ENCODE measurements at regions not wholly inside any gene's neighbourhood (a gene's known extent, or its start where the extent isn't known, plus 50 kb on each side); places are given as distances from the start of the nearest gene placed in this dataset.

DNA sequence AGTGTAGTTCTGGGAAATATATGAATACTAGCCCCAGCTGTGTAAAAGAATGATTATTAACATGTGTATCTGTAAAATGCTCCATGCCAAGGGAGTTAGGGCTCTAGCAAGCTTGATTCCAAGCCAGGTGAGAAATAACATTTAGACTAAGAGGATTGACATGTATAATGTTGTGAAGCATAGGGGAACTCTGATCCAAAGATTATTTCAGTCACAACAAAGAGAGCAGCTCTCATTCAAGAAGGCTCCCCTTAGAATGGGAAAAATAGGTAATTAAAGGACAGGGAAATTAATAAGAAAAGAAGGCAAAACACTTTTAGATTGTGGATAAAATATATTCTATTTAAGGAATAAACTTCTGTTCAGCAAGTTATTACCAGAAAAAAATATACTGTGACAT lies 347.3 kb upstream of the CDH7 start:
- no peak for DNase-seq

DNA sequence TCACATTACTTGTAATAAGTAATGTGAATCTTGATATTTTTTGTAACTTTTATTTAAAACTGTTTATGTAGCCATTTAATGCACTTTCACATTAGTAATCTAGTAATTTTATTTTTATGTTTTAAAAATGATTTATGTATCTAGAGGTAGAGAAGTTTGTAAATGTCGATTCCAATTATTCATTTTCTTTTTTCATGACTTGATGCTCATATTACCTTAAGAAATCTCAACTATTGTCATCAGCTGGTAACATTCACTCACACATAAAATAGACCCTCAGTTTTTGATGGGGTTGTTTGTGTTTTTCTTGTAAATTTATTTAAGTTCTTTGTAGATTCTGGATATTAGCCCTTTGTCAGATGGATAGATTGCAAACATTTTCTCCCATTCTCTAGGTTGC lies 351.7 kb upstream of the CDH7 start:
- DNase-seq = no peak

DNA sequence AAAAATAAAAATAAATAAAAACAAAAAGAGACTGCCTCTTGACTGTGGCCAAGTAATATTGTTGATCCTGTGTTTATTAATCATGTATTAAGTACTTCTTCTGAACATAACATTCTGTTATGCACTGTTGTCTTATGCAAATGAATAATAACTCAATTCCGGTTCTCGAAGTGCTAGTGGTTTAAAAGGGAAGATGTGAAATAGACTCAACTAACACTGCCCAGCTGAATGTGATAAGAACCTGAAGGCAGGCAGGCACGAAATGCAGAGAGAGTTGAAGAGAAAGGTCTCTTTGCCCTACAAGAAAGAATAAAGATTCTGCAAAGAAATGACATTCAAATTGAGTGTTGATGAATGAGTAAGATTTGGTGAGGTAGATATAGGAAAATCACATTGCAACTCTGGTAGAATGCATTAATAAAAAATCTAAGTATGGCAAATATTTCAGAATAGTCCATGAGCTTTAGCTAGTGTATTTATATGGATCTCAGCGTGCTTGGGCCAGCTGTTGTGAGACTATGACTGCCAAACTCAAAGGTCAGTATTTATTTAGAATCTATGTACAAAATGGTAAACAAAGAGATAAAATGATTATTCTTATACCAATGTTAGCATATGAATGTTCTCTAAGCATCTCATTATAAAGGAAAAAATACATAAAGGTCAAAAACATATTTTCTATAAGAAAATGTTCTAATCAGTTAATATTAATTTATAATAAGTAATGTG lies 352.3 kb upstream of the CDH7 start:
- no peak for DNase-seq

DNA sequence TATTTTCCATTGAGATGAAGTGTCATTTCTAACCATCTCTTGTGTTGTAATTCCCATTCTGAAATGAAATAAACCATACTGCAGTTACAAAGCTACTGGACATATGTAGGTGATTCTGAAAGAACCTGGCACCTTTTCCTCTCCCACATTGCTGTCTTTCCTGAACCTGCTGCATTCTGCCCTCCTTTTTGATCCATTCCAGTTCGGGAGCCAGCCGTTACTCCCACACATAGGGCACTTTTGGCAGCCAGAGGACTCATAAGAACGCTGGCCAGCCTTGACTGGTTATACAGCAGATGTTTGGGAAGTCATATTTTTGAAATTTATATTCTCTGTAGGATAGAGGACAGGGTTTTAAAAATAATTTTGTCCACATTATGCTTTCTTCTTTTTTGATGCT lies 369.8 kb upstream of the CDH7 start:
- DNase-seq = no peak

DNA sequence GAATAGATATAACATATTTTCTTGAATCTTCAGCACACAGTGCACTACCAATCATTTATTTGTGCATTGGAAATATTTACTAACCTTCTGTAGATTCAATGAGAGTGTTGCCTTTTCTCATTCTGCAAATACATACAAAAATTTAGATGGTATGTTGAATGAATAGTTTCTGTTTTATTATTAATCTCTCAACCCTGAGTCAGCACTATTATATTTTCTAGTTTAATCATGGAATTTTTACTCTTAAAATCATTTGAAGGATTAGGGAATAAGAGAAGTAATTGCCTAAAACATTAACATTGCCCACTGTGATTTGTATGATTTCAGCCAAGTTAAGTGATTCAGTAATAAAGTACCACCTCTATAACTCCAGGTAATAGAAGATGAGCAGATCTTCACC lies 370.2 kb upstream of the CDH7 start:
- DNase-seq = no peak

DNA sequence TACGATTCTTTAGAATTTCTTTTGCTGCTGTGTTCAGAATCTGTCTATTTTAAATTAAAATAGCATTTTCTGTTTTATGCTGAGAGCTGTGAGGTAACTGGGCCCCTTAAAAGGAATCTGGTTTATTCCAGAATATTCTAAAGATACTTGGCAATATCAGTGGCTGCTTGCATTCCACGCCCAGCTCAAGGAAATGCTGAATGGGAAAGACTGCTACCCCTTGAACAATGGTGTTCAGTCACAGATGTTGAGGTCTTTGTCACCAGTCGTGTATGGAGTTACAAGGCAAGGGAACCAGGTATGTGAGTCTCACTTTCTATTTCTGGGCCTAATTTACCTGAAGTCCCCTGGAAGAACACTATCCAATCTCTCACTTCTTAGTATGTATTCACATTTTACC lies 377.9 kb upstream of the CDH7 start:
- DNase-seq = no peak

DNA sequence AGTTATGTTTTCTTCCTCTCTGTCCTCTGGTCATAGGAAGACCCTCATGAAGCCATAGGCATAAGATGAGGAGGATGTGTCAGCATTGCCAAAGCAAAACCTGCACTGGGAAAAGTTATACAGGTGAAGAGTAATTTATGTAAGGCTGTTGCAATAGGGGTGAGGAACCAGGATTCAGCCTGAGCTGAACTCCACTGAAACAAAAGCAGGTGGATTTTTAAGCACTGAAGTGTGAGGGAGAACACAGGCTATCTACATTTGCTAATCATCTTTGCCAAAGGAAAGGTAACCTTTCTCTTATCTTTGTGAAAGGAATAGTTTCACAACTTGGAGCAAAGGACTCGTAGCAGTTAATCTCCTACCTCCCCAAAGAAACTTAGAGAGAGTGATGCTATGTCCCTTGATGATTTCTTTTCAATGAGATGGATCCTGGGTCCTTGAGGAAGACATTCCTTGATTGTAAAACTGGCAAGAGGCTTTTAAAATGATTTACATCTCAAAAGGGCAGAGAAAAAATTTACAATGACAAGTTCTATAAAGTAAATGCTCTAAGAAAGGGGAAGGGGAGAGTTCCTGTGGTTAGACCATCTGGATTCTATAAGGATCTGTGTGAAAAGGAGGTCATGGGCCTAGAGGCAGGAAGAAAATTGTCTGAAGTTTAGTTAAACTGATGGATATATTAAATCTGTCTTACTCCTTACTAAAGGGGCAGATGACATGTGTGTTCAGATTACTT lies 385.4 kb upstream of the CDH7 start:
- DNase-seq = no peak

DNA sequence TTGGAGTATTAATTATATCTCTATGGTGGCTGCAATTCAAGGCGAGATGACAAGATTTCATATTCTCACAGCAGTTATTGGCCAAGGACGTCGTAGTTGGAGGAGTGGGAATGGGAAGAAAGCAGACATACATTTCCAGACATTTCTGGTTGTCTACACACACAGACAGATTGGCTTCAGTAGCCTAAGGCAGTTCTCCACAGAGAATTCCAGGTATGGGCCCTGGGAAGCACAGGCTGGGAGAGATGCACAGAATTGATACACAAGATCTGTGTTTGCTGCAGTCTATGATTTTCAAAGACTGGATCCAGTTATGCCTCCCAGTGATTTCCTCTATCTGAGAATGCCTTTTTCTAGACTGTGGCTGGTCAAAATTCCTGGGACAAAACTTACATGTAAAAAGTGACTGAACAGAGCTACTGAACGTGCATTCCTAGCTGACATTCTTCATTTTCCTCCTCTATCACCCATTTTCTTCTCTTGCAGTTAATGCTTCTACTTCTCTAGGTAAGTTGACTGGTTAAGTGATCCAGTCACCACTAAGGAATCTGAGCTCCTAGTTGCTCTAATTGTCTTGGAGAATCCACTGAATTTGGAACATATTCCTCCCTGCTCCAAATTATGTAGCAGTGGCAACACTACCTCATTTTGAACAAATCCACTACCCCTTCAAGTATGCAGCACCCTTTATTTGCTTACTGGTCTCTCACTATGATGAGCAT lies 386.7 kb upstream of the CDH7 start:
- DNase-seq = no peak

DNA sequence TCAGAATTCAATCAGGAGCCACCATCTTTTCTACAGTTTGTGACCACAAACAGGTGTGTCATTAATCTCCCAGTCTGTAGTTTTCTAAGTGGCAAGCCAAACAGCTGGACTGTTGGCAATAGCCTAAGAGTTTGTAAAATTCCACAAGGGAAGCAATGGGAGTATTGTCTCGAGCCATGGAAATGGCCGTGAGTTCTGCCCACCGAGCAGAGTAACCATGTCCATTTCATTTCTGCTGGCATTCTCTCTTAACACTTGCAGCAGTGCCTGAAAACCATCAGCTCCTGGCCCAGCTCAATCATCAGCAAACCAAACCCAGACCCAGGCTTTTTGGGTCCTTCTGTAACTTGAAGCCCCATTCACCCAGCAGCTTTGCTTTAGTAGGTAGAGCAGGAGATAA lies 387.8 kb upstream of the CDH7 start:
- DNase-seq = no peak

DNA sequence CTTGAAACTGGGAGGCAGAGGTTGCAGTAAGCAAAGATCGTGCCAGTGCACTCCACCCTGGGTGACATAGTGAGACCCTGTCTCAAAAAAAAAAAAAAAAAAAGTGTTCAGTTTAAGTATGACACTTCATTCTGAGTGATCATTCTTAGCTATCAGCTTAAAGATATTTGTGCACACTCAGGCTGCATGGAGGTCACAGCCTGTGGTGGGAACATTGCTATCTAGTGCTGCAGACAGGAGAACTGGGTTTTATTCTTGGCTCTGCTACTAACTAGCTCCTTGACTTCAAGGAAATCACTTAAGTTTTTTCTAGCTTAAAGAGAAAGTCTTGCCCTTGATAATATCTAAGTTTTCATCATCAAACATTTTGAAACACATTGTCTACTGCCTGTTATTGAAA lies 391.3 kb upstream of the CDH7 start:
- no peak for DNase-seq

DNA sequence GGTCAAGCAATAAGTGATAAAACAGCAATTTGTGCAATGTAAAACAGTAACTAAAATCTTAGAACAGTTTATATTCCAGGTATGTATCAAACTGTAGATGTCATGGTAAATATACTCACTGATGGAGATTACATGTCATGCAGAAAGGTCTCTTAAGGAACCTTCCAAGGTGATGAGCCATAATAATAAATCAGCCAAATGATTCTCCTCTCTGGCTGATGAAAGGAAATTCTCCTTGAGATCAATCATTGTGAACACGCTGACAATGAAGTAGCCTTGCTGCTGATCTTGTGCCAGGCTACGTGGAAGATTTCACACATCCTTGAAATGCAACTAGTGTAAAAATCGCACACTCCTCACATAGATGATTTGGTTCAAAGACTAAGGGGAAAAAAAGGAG lies 392.5 kb upstream of the CDH7 start:
- DNase-seq = no peak

DNA sequence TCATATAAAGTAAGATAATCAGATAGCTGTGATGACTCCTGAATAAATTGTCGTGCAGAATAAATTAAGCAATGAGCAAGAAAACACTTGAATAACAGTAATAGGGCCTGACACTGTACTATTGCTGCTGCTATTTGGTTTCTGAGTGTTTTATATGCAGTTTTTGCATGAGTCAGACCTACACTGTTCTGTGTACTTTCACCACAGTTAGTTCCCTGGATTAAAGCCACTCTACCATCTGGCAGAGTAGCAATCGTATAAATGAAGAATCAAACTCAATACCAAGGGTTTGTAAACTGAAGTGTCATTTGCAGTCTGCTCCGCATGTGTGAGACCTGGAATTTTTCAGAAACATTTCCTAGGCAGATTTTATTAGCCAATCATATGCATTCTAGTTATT lies 398.6 kb upstream of the CDH7 start:
- peak; percentile 18 for DNase-seq

DNA sequence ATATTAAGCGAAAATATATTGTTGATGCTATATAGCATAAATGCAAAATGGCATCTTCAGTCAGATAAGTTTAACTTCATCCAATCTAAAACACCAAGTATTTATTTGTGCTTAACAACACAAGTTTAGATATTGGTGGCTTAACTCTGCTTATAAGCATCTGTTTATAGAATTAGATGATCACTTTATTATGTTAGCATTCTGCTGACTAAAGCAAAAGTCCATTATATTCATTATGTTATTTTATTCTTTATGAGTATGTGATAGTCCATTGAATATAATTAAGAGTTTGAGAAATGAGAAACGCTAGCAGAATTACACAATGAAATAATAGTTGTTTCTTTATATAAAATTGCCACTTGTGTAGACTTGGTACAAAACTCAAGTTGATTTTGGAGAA lies 401.2 kb upstream of the CDH7 start:
- no peak for DNase-seq

DNA sequence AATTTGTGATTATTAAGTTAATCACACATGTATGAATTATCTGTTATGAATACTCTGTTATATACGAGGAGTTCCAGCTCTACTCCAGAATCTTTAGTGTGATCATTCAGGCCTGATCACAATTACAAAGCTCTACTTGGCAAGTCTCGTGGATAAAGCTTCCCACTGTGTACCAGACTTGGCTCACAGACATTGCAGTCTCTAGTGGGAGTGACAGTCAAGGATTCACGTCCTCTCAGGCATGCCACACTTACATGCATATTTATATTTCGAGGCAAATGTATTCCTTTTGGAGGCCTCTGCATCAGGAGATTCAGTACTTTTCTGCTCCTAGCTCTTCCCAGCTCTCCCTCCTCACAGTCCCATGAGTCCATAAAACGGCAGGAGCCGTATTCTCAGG lies 403.4 kb upstream of the CDH7 start:
- DNase-seq = no peak

DNA sequence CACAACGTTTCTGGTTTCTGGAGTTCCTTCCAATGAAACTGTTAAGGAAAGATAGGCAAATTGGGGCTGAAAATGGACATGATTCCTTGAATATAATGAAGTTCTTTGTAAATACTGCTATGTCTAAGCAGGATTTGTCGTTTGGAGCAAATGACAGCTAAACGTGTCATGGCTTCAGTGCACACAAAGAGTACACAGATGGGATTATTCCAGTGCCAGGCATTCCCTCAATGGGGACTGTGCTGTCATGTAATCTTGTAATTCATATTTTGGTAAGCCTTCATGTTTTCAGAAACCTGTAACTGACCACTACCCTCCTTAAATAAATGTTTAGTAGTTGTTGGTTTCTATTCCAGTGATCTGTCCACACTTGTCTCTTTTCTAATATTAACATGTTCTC lies 404.7 kb upstream of the CDH7 start:
- no peak for DNase-seq

DNA sequence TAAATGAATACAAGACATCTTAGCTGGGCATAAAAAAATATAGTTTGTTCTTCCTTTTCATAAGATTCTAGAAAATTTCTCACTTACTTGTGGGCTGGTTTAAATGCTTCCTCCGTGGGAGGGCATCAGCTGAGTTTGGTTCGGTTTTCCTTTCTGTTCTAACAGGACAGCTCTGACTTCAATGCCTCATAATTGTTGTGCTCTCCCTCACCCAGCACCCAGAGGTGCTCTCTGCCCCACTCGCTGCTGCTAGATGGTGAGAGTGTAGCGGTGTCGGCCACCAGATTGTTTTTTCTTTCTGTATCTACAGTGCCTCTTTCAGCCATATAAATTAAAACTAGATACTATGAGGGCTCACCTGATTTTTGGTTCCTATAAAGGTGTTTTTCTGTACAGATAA lies 407.2 kb upstream of the CDH7 start:
- DNase-seq = no peak

DNA sequence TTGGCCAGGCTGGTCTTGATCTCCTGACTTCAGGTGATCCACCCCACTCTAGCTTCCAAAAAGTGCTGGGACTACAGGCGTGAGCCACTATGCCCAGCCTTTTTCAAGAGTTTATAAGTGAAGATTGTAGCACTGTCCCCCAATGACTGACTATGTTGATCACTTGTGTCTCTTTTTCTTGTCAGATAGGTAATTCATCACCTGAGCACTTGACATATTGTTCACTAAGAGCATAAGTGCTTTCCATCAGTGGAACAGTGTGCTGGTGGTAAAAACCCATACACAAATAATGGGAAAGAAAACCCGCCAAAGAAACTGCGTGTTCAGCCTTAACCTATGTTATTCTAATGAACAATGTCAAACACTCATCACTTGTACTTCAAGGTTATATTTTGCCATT lies 414.4 kb upstream of the CDH7 start:
- DNase-seq = no peak

DNA sequence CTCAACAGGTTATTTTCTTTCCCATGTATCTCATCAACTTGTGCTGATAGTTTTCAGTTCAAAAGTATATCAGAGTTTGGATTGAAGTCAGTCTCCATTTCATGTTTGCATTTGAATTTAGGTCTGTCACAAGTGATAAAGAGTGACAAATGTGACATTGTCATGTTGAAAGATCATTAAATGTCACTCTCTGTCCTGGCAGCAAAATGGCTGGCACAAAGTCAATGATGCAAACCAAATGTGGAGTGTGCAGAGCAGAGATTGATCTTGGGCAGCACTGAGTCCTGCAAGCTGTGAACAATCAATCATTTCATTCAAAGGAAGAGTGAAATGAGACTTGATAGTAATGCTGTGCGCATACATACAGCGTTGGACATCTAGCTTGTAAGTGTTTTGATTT lies 421.8 kb upstream of the CDH7 start:
- no peak for DNase-seq

DNA sequence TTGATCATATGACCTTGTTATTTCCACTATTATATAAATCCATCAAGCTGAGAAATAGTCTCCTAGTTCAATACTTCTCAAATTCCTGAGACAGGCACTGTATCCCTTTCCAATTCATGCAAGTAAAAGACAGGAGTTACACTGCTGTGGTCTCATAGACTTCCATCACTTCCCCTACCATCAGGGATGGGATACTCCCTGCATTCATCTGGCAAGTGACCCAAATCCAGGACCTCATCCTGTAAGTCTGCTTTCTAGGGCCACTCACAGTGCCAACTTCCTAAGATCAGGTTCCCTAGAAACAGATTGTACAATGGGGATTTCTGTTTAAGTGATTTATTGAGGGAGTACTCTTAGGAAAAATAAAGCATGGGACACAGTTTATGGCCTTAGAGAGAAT lies 424.0 kb upstream of the CDH7 start:
- DNase-seq = no peak

DNA sequence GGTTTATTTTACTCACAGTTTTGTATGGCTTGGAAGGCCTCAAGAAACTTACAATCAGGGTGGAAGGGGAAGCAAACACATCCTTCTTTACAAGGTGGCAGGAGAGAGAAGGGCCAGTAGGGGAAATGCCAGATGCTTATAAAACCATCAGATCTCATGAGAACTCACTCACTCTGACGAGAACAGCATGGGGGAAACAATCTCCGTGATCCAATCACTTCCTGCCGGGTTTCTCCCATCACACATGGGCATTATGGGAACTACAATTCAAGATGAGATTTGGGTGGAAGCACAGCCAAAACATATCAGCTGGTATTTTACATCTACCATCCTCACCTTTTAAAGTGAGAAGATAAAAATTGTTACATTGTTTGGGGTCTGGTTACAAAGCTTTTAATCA lies 427.9 kb upstream of the CDH7 start:
- no peak for DNase-seq

DNA sequence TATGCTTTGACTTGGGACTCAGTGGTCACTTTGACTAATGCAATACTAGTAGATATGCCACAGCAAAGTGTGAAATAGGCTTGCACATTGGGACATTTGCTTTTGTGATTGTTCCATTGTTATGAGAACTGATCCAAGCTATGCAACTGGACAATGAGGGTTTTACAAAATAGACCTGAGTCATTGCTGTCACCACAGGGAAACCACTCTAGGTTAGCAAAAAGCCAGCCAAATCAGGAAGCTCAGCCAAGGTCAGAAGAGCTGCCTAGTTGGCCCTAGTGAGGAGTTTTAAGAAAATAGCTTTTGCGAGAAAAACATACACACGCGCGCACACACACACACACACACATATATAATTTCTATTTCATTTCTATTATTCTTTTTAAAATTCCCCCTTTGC lies 452.4 kb upstream of the CDH7 start:
- DNase-seq = no peak

DNA sequence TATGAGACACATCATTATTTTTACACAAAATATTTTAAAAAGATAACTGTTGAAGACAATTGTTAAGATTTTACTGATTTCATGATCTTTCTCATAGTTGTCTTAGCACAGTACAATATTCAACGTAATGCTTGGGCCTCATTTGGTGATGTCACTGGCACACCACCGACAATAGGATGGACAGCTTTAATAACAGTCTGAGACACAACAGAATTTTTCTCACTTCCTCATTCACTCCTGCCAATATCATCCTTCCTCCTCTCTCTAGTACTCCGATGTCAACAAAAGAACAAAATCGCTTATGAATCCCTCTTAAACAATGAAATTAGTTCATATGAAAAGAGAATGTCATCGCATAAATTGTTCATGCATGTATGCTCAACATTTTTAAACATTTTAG lies 461.9 kb upstream of the CDH7 start:
- DNase-seq = no peak

DNA sequence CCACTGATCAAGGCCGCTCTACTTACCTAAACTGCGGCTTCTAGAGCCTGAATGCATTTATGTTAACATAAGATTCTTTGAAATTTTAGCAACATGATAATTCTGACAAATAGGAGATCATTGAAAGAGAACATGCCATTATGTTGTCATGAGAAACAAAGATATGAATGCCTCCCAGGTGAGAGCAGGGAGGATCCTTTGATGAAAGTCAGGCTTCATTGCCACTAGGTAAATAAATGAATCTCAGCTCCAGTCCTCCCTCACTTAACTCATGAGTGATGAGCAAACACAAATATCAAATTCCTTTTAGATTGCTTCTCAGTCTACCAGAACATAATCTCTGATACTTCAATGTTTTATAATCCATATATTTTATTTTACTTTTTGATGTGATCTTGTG lies 463.2 kb upstream of the CDH7 start:
- no peak for DNase-seq

DNA sequence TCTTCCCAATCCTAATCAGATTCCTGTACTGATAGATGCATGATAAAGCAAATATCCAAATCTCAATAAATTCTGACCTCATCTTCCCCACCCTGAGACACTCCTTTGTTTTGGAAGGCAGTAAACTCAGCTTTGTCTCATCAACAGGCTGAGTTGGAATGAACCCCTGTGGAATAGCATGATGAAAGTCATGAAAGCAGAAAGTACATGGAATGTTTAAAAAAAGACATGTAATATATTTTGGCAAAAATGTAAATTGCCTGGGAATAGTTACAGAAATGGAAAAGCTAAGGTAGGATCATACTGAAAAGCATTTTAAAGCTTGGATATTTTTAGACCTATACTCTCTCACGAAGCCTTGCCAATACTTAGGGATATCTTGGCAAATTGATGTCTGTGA lies 468.7 kb upstream of the CDH7 start:
- DNase-seq = no peak
